ENCODE measurements at regions not wholly inside any gene's neighbourhood (a gene's known extent, or its start where the extent isn't known, plus 50 kb on each side); places are given as distances from the start of the nearest gene placed in this dataset.
"Not testable (repeated sequence)": the region's sequence is repeated elsewhere in the genome, so short reads cannot be mapped to it uniquely, and the experiment has no call there.

DNA sequence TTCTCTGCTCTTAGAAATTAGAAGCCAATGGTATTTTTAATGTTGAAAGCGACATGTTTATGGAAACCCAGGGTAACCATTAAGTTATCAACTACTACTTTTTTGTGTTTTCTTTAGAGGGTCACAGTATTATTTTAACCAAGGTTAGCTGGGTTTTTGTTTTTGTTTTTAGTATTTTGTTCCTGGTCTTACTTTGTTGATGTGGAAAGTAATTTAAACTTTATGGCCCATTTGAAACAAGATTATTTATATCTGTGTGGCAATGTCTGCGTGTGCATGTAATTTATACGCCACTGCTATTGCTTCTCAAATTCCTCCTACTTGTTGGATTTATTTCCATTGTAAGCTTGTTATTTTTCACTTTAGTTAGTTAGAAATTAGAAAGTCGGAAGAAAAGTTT lies 722.1 kb upstream of the NR2F2 start:
- DNase-seq (ENCODE audit: low spot score) = no peak

DNA sequence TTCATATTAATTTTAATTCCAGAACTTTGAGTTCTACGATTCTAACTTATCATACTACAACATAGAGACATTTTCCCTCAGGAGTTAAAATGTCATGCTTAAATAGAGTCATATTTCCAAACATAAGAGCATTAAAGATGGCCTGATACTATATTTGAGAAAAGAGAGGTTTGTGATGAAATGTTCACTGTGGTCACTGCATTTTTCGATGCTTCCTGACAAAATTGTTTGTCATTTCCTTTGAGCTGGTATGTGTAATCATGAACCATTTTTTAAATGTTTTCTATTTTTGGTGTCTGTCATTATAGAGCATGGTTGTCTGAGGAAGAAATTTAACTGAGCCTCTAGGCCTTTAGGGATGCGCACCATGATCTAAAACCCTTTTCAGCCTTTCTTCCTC lies 721.4 kb upstream of the NR2F2 start:
- DNase-seq (ENCODE audit: low spot score) = no peak

DNA sequence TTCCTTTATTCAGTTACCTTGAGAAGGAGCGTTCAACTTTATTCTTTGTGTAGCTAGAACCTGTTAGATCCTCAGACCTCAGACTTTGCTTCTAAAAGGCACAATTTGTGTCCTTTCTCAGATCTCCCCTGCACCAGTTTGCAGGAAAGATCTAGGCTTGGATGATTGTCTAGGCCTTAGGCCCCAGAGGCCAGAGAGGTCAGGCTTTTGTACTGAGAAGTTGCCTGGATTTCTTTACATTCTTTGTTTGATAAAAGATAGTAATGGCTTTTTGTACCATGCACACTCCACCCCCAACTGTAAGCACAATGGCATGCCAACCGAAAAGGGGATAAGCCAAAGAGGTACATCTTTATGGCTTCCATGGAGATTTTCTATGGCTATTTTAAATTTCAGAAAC lies 719.6 kb upstream of the NR2F2 start:
- DNase-seq (ENCODE audit: low spot score) = no peak

DNA sequence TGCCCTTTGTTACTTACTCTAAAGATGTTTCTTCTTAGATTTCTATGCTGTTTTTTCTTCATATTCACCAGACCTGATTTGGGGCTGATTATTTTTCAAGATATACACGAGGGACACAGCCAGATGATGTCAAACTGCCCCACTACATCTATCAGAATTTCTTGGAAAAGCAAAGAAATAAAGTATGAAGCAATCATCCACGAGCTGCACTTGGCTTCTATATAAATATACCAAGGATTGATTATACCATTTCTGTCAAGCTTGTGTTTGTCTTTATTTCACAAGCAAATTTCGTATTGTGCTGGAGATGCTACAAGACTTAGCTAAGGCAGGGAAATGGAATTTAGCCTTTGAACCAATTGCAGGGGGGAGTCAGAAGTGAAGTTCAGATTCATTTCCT lies 715.1 kb upstream of the NR2F2 start:
- DNase-seq (ENCODE audit: low spot score) = no peak

DNA sequence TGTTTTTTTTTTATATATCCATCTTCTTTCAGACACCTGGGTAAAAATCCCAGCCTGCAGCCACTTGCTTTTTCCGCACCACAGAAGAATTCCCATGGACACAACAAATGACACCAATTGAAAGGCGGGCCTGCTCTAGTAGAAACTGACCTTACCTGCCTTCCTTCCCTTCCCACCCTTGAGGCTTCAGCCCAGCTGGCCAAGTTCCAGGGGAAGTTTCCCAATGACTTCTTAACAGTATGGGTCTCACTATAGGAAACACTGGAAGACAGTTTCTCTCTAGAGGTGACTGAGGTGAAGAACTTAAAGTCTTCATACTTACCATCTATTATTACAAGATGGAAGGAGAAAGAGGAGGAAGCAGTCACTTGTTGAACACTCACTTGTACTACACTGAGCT lies 714.2 kb upstream of the NR2F2 start:
- no peak for DNase-seq (ENCODE audit: low spot score)

DNA sequence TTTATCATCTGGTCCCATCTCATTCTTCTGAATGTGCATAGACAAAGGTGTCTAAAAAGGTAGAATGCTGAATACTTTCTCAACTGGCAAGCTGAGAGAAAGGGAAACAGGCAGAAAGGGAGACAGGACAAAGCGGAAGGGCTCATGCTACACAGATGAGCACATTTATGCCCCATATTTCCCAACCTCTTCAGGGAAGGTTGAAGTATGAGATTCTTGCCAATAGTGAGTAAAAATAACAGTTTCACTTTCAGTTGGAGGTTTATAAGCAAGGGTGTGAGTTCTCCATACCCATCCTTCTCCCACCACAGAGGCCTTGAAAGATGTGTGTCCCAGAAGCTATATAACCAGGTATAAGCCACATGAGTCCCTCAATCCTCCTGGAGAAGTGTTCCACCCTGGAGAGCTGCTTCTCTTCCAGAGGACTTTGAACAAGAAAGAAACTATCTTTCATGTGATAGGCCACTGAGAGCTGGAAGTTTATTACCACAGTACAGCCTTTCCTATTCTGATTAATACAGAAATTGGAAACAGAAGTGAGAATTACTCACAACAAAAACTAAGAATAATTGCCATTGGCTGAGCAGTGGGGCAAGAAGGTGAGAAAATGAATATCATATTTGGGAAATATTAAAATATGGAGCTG lies 709.4 kb upstream of the NR2F2 start:
- DNase-seq (ENCODE audit: low spot score) = no peak

DNA sequence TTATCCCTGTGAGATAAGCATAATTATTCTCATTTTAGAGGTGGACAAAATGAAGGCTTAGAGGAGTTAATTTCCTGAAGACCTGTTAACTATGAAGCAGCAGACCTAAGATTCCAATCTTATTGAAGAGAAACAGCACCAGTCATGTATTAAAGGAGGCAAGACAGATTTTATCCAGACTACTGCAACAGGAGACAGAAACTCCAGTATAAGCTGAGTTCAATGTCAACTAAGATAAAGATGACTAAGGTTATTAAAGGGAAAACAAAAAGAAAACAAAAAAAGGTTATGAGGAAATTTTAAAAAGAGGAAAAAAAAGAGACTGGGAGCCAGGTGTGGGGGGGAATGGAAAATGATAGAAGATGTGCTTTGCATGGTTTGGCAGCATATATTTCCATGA lies 707.7 kb upstream of the NR2F2 start:
- DNase-seq (ENCODE audit: low spot score) = no peak

DNA sequence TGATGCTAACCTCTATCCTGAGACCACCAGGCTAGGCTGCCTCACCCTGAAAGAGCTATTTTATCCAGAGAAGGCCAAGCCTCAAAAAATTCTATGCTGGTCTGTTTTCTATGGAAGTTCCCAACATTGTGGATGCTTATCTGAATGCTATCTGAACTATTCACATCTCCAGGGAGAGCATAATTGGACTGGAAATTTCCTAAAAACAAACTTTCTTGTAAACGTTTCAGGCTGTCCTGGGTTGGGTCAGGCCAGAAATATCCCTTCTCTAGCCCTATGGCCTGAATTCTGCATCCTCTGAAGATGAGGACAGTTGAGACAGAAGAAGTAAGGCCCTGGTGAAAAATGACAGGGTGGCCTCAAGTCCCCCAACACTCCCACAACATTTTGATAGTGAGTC lies 706.4 kb upstream of the NR2F2 start:
- no peak for DNase-seq (ENCODE audit: low spot score)

DNA sequence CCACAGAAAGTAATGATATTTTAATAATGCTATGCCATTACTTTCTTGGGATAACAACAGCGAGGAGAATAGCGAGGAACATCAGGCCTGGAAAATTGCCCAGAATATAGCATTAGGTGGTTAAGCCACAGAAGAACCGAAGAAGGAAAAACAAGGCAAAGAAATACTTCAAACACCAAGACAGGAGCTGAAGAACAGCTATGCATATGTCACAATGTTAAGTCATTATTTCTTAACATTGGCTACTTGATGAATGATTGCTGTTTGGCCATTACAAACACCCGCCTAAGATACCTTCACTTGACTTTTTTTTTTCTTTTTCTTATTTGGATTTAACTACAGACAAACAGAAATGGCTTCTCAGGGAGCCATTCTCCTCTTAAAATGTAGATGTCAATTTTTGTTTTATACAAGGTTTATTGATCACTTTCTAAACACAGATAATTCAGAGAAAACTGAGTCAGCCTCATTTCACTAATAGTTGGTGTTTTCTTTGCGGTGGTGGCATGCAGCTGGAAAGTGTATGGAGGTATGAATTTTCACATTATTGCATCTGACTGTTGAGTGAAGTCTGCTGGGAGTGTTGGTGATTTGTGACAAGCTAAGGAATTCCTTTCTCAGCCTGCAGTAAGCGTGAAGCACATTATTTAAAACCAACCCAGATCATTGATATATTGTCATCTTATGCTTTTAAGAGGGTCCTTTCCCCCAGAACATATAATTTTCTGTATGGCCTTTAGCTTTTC lies 705.7 kb upstream of the NR2F2 start:
- DNase-seq (ENCODE audit: low spot score) = no peak

DNA sequence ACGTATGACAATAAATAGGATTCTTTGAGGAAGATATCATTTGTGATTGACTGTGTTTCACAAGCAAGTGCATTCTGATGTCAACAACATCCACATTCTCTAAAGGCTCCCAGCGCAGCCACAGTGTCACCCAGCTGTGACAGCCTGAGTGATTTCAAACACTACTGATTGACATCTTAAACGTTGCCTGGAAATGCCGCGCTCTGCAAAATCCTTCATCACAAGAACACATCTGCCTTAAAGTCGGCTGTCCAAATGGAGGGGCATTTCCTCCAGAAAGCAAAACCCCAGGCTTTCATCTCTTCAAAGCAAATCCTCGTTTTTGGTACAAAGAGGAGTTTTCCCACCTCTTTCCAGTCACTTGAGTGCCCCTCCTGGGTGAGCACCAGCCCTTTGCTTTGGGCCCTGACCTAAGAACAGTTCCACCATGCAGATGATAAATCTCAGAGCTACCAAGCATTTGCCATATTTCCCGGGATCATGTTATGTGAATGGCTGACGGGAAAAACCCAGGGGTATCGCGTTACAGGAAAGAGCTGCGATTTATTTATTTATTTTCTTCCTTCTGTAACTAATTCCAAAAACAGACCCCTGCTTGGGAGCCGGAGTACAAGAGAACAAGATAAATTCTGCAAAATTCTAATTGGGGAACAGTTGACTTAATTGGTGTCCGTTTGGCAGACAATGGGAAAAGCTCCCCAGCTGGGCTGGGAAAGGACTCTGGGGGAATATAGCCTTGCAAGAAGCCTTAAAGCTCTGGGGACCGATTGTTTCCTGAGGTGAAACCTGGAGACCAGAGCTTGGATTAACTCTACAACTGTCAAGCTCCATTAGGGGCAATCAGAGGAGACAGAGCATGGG lies 703.8 kb upstream of the NR2F2 start:
- DNase-seq (ENCODE audit: low spot score) = no peak

DNA sequence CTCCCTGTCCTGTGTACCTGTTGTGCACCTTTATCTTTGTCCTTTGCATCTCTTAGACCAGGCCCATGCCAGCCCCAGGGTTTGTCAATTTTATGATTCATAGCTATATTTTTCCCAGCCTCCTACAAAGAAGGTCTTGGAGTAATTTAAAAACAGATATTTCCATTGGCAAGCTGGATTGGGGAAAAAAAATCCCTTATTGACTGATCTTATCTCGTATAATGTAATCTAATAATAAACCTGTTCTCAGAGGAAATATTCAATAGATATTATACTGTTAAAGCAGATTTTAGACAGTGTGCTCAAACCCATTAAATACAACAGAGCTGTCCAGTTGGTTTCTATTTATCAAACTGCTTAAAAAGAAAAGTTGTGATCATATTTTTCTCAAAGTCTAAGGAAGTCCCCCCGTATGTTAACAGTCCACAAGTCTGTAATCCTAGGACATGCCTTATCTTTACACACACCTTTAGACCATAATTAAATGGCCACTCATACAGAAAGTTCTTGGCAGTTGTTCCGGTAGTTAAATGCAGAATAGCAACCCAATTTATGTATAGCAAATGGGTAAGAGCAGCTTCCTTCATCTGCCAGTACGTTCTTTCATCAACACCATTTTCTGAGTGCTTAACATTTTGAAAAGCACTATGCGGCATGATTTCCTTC lies 700.9 kb upstream of the NR2F2 start:
- DNase-seq (ENCODE audit: low spot score) = no peak

DNA sequence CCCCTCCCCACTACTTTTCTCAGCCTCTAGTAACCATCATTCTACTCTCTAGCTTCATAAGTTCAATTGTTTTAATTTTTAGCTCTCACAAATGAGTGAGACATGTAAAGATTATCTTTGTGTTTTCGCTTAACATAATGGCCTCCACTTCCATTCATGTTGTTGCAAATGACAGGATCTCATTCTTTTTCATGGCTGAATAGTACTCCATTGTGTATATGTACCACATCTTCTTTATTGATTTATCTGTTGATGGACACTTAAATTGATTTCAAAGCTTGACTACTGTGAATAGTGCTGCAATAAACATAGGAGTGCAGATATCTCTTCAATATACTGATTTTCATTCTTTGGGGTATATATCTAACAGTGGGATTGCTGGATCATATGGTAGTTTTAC lies 699.8 kb upstream of the NR2F2 start:
- no peak for DNase-seq (ENCODE audit: low spot score)

DNA sequence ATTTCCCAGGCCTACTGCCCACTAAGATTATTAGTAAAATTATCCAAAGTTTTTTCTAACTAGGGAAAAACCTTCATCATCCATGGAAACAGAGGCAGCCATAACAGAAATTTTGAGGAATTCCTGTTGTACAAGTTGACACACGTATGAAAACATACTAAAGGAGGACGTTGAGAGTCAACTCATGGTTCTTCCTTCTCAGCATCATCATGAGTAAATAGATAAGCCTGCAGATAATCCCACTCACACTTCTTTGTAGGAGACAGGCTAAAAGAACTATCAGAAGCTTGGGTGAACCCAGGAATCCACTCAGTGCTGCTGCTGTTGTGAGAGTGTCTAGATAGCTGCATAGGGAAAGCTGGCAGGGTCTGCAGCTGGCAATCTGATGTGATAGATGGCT lies 694.8 kb upstream of the NR2F2 start:
- DNase-seq (ENCODE audit: low spot score) = no peak

DNA sequence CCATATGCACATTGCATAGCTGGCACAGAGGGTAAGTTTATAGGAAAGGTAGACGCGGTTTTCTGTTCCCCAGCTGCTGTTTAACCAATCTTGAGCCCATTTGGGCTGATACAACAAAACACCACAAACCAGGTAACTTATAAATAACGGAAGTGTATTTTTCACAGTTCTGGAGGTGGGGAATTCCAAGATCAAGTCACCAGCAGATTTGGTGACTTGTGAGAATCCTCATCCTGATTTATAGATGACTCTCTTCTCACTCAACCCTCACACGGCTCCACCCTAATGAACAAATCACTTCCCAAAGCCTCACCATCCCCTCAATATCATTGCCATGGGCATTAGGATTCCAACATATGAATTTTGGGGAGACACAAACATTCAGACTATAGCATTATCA lies 694.4 kb upstream of the NR2F2 start:
- no peak for DNase-seq (ENCODE audit: low spot score)

DNA sequence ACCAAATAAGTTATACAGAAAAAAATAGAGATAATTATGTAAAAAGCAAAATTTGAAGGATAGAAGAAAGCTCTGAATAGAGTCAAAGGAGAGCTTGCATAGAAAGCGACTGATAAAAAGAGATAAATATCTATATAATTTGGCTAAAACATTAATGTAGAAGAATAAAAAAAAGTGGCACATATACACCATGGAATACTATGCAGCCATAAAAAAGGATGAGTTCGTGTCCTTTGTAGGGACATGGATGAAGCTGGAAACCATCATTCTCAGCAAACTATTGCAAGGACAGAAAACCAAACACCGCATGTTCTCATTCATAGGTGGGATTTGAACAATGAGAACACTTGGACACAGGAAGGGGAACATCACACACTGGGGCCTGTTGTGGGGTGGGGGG lies 693.3 kb upstream of the NR2F2 start:
- DNase-seq (ENCODE audit: low spot score) = not testable (repeated sequence)

DNA sequence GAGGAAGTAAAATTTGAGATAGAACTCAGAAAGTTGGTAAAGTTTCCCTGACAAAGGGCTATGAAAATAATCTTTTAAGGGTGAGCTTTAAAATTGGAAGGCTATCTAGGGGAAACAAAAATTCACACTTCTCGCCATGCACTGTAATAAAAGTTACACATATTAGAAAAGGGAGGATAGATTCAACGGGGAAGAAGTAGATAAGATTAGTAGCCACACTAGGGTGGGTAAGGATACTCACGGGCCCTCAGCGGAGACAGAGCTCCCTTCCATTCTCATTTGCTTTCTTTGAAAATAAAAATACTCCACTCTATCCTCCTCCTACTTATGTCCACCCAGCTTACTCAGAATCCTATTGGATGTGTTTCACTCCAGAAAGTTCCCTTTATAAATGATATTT lies 691.3 kb upstream of the NR2F2 start:
- DNase-seq (ENCODE audit: low spot score) = no peak

DNA sequence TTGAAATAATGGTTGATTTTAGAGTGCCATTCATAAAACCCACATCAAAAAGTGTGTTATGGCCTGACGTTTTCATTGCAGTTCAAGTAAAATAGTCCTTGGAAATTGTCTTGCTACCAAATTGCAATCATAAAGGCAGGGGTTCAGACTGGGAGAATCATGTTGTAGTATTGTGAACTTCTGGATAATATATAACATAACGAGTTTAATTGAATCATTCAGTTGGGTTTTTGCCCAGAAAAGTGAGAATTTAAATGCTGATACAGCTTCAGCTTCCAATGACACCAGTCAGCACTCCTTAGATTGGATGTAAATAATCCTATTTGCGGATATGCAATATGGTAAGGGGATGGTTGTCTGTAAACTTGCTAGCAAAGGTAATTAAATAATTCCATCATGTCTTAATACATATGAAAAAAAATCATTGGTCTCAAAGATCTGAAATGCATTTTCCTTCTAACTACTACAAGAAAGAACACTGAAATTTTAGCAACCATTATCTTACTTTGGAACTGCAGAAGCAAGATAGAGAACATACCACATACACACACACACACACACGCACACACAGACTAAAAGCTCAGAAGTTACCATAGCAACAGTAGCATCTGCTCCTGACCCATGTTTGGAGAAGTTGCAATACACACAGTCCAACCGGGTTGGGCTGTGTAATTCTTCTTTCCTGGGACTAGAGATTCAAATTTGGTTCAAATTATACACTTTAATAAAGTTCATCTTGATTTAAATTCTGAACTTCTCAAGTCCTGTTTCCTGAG lies 686.2 kb upstream of the NR2F2 start:
- no peak for DNase-seq (ENCODE audit: low spot score)

DNA sequence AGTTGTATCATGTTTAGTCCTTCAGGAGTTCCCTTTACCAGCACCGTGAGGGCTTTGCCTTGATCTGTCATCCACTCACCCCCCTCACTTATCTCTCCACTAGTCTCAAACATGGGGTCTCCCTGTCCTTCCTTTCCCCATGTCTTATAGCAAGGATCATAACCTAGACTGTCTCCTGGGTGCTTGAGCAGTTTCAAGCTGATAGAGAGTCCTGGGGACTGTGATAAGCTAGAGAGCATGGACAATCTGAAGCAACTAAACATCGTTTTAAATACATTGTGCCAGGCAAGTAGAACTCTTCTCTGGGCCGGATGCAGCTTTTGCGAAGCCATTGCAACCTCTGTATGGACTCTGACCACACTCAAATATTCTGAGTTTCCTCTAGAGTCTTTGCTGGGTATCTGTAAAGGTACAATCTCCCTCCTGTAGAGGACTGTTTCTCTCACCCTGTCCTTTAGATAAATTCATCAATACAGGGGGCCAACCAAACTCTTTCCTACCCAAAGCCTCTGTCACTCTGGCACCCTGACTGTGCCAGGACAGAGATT lies 684.6 kb upstream of the NR2F2 start:
- DNase-seq (ENCODE audit: low spot score) = no peak

DNA sequence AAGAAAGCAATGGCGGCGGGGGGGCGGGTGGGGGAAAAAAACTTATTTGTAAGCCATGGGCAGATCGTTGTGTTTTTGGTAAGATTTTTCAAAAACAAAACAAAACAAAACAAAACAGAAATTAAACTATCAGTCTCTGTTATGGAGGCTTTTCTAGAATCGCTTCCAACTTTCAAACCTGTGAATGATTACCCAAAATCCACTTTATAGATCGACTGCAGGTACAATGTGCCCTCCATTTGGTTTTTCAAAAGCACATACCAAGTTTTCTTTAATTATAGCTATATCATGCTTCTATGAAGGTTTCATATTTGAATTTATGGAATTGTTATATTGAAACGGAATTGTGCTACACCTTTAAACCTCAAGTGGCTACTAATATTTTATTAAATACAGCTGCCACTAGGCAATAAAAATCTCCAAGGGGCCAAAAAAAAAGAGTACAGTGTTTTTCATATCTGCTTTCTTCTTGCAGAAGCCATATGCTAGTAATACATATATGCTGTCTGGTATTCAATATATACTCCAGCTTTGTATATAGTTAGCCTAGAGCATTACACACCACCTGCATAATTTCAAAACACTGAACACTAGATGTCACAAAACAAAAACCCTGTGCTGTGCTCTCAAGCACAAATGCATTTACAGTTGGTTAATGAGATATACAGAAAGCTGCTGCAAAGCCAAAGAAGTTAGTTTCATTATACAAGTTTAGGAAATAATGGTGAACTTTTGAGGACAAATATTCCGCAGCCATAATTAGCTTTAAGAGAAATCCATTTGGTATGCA lies 683.8 kb upstream of the NR2F2 start:
- no peak for DNase-seq (ENCODE audit: low spot score)

DNA sequence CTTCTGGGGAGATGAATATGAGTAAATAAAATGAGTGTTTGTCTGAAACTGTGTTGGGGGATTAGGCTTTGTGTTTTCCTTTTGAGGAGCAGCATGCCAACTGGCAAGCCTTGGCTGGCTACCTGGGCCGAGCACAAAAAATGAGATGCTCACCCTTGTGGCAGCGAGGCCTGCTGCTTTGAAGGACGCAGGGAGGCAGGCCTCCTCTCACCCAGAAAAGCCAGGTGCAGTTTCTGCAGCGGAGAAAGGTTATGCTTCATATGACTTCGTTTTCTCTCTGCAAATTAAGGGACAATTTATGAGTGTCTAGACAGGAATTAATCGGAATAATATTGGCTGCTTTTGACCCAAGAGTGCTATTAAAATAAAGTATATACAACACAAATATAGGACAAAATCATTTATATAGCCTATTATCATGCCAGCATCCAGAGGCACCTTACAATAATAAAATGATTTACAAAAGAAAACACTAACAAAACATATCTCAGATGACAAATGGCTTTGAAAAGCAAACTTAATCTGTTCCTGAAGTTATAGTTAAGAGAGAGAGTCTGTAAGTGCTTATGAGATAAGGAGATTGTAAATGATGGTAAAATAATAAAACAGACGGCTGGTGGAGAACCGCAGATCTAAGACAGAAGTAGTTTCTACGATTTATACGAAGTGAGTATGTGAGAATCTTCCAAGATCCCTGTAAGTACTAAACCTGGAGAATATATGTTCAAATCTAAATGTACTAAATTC lies 682.8 kb upstream of the NR2F2 start:
- no peak for DNase-seq (ENCODE audit: low spot score)
